ENCODE measurements at regions not wholly inside any gene's neighbourhood (a gene's known extent, or its start where the extent isn't known, plus 50 kb on each side); places are given as distances from the start of the nearest gene placed in this dataset.

GRCh38 chr11:103546236-103546635, 437.0 kb downstream of the DYNC2H1 start:
- FAIRE-seq (no peak), DNase-seq (ENCODE audit: insufficient read length) (no peak)
- TF ChIP-seq POLR2AphosphoS5 (IDR thresholded peaks at IDR 0.05; ENCODE audit: low read depth, low read length) (no peak), TAF1 (IDR thresholded peaks at IDR 0.05; ENCODE audit: borderline replicate concordance, low read depth, low read length) (no peak), POLR2A (IDR thresholded peaks at IDR 0.05; ENCODE audit: low read depth, low read length) (no peak)

DNA sequence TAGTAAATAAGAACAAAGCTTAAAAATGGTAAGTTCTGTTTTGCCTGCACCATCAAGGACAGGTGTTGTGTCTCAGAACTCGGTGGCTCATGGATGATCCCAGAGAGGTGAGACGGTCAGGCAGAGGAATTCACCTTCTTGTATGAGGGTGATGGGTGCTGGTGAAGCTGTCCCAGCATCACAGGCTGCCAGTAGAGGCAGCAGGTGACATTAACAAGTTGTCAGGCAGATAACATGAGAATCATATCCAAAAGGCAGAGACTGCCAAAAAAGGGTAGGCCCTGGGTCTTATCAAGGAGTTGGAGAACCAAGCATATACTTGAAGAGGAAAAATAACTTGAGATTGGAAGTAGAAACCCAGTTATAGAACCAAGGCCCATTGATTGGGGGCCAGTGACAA, 437.8 kb downstream of the DYNC2H1 start:
- TF ChIP-seq POLR2AphosphoS5 (IDR thresholded peaks at IDR 0.05; ENCODE audit: low read depth, low read length), result no peak
- TF ChIP-seq TAF1 (IDR thresholded peaks at IDR 0.05; ENCODE audit: borderline replicate concordance, low read depth, low read length), result no peak
- TF ChIP-seq POLR2A (IDR thresholded peaks at IDR 0.05; ENCODE audit: low read depth, low read length), result no peak
- no peak for FAIRE-seq
- no peak for DNase-seq (ENCODE audit: insufficient read length)

DNA sequence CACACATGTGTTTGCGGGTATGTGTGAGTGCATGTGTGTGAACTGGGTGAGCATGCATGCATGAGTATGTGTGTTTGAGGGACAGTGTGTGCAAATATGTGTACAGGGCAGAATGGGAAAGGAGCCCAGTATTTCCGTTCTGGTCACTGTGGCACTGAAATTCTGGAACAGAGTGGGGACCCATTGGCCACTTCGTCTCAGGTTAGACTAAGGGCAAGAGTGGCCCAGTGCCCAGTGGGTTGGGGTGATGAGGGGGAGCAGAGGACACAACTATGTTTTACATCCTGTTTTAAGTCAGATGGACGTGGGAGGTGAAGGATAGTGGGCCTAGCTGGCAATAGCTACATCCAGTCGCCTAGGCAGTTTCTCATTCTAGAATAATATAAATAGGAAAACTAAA, 438.5 kb downstream of the DYNC2H1 start:
- no peak for FAIRE-seq
- no peak for DNase-seq (ENCODE audit: insufficient read length)
- no peak for TF ChIP-seq TAF1 (IDR thresholded peaks at IDR 0.05; ENCODE audit: borderline replicate concordance, low read depth, low read length)
- no peak for TF ChIP-seq POLR2A (IDR thresholded peaks at IDR 0.05; ENCODE audit: low read depth, low read length)
- TF ChIP-seq POLR2AphosphoS5 (IDR thresholded peaks at IDR 0.05; ENCODE audit: low read depth, low read length), result no peak

- no peak for TF ChIP-seq TAF1 (IDR thresholded peaks at IDR 0.05; ENCODE audit: borderline replicate concordance, low read depth, low read length)
- TF ChIP-seq POLR2AphosphoS5 (IDR thresholded peaks at IDR 0.05; ENCODE audit: low read depth, low read length), result no peak
- DNase-seq (ENCODE audit: insufficient read length), result no peak
- FAIRE-seq, result no peak
Observed at GRCh38 chr11:103548838-103549237, 439.6 kb downstream of the DYNC2H1 start.

GRCh38 chr11:103550811-103551210, 441.6 kb downstream of the DYNC2H1 start:
- no peak for FAIRE-seq
- TF ChIP-seq POLR2AphosphoS5 (IDR thresholded peaks at IDR 0.05; ENCODE audit: low read depth, low read length) (no peak), POLR2A (IDR thresholded peaks at IDR 0.05; ENCODE audit: low read depth, low read length) (no peak), TAF1 (IDR thresholded peaks at IDR 0.05; ENCODE audit: borderline replicate concordance, low read depth, low read length) (no peak)
- DNase-seq (ENCODE audit: insufficient read length), result no peak

DNA sequence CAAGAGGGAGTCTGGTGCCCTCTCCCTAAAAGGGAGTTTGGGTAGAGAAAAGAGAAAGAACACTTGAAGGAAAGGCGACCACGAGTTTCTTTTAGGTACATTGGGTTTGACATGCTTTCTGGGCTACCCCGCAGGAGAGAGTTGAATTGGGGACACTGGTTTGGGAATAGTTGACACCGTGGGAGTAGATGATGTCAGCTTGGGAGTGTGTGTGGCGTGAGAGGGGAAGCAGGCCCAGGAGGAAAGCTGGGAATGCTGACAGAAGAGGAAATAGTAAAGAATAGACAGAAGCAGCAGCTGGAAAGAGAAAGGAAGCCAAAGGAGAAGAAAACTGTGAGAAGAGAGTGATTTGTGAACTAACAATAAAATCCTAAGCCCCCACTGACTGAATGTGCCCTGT, 442.9 kb downstream of the DYNC2H1 start:
- FAIRE-seq, result no peak
- TF ChIP-seq POLR2AphosphoS5 (IDR thresholded peaks at IDR 0.05; ENCODE audit: low read depth, low read length) (no peak), POLR2A (IDR thresholded peaks at IDR 0.05; ENCODE audit: low read depth, low read length) (no peak), TAF1 (IDR thresholded peaks at IDR 0.05; ENCODE audit: borderline replicate concordance, low read depth, low read length) (no peak)
- DNase-seq (ENCODE audit: insufficient read length), result no peak

DNA sequence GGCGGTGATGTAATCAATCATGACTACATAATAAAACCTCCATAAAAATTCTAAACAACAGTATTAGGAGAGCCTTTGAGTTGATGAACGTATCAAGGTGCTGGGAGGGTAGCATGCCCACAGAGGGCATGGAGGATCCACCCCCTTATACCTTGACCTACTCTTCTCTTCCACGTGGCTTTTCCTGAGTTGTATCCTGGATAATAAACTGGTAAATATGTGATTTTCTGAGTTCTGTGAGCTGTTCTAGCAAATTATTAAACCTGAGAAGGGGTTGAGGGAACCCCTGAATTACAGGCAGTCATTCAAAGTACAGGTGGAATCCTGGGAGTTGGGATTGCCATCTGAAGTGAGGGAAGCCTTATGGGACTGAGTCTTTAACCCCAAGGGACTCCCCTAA, 446.9 kb downstream of the DYNC2H1 start:
- FAIRE-seq (no peak), DNase-seq (ENCODE audit: insufficient read length) (no peak)
- TF ChIP-seq POLR2A (IDR thresholded peaks at IDR 0.05; ENCODE audit: low read depth, low read length) (no peak), POLR2AphosphoS5 (IDR thresholded peaks at IDR 0.05; ENCODE audit: low read depth, low read length) (no peak)

DNA sequence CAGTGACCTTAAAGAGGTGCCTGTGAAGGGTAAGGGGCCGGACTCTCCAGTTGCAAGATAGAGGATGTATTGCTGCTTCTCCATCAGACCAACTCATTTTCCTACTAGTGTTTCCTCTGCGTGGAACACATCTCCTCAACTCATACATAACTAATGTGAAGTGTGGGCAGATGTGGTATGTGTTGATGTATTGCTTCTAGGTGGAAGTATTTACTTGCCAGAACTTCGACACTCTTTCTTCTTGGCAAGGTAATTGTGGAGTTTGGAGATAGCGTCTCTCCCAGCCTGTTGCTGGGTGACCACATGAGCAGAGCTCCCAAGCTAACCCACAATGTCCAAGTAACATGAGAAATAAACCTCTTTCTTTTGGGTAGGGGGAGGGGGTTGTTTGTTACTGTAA, 456.9 kb downstream of the DYNC2H1 start:
- no peak for TF ChIP-seq POLR2A (IDR thresholded peaks at IDR 0.05; ENCODE audit: low read depth, low read length)
- no peak for TF ChIP-seq POLR2AphosphoS5 (IDR thresholded peaks at IDR 0.05; ENCODE audit: low read depth, low read length)
- no peak for TF ChIP-seq TAF1 (IDR thresholded peaks at IDR 0.05; ENCODE audit: borderline replicate concordance, low read depth, low read length)
- FAIRE-seq (no peak), DNase-seq (ENCODE audit: insufficient read length) (no peak)

DNA sequence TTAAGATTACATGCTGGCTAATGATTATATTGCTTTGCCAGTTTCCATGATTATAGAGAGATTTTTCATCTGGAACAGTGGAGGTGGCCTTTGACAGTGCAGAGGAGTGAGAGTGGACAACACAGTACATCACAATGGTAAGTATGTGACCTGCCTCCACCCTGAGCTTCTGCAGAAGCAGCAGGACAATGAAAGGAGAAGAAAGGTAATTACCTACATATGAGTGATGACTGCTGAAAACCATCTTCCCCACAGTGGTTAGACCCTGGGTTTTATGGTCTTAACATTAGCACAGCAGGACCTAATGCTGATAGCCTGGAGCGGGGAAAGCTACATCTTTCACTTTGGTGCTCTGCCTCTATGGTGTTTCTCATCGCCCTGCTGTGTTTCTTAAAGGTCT, 454.7 kb upstream of the DDI1 start:
- FAIRE-seq, result no peak
- TF ChIP-seq POLR2A (IDR thresholded peaks at IDR 0.05; ENCODE audit: low read depth, low read length) (no peak), TAF1 (IDR thresholded peaks at IDR 0.05; ENCODE audit: borderline replicate concordance, low read depth, low read length) (no peak), POLR2AphosphoS5 (IDR thresholded peaks at IDR 0.05; ENCODE audit: low read depth, low read length) (no peak)
- no peak for DNase-seq (ENCODE audit: insufficient read length)

DNA sequence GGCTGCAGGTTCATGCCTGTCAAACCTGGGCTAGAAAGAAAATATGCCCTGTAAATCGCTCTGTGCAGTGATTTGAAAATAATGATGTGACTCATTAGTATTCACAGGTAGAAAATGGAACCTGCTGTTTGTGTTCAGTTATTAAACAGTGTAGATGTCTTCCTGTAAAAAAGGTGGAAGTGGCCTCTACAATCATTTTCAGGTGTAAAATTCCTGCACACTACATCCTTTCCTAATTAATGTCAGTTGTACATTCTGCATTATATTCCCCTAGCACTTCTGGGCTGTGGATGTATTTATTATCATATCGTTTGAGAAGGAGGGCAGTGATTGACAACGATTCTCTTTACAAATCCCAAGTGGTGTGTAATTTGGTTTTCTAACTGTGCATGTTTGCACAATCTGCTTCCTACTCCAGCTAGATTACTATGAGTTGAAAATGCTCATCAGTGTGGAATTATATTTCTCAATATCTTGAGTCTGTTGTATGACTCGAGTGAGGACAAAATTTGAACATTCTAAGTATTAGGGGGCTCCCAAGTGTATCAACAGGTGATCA, 454.0 kb upstream of the DDI1 start:
- no peak for DNase-seq (ENCODE audit: insufficient read length)
- TF ChIP-seq POLR2AphosphoS5 (IDR thresholded peaks at IDR 0.05; ENCODE audit: low read depth, low read length) (no peak), TAF1 (IDR thresholded peaks at IDR 0.05; ENCODE audit: borderline replicate concordance, low read depth, low read length) (no peak), POLR2A (IDR thresholded peaks at IDR 0.05; ENCODE audit: low read depth, low read length) (no peak)
- no peak for FAIRE-seq

GRCh38 chr11:103584021-103584420, 452.4 kb upstream of the DDI1 start:
- no peak for DNase-seq (ENCODE audit: insufficient read length)
- no peak for TF ChIP-seq POLR2A (IDR thresholded peaks at IDR 0.05; ENCODE audit: low read depth, low read length)
- no peak for TF ChIP-seq POLR2AphosphoS5 (IDR thresholded peaks at IDR 0.05; ENCODE audit: low read depth, low read length)
- no peak for TF ChIP-seq TAF1 (IDR thresholded peaks at IDR 0.05; ENCODE audit: borderline replicate concordance, low read depth, low read length)
- no peak for FAIRE-seq

DNA sequence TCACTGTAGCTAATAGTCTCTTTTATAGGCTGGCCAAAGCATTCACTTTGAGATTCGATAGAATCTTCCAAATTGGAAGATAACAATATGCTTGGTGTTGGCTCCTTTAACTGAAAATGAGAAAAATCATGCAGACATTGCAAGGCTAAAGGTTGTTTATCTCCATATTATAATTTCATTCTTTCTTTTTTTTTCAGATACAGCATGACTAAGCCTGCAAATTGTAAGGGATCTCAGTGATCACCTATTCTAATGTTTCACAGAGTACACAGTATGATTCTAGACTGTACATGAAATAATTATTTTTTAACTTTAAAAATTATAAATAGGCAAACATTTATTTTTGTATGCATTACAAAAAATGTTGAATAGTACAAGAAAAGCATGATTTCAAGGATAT, 451.7 kb upstream of the DDI1 start:
- FAIRE-seq, result no peak
- TF ChIP-seq TAF1 (IDR thresholded peaks at IDR 0.05; ENCODE audit: borderline replicate concordance, low read depth, low read length) (no peak), POLR2A (IDR thresholded peaks at IDR 0.05; ENCODE audit: low read depth, low read length) (no peak), POLR2AphosphoS5 (IDR thresholded peaks at IDR 0.05; ENCODE audit: low read depth, low read length) (no peak)
- no peak for DNase-seq (ENCODE audit: insufficient read length)

DNA sequence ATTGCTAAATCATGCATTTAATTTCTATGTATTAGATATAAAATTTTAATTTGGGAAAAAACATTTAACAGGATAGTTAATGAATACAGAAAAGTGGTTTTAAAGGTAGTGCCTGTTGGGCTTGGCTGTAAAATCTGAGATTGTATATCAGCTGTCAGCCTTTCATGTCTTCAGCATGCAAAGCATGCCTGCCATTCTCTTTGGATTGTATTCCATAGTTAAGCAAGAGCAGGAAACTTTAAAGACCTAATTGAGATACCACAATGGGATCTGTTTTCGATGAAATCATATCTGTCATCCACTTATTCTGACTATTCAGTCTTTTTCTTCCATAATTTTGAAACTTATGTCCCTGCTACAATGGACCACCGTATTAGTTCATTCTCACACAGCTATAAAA, 451.0 kb upstream of the DDI1 start:
- FAIRE-seq, result no peak

More for the DNA sequence above, 451.0 kb upstream of the DDI1 start:
- no peak for DNase-seq (ENCODE audit: insufficient read length)
- TF ChIP-seq POLR2A (IDR thresholded peaks at IDR 0.05; ENCODE audit: low read depth, low read length), result no peak
- no peak for TF ChIP-seq TAF1 (IDR thresholded peaks at IDR 0.05; ENCODE audit: borderline replicate concordance, low read depth, low read length)
- TF ChIP-seq POLR2AphosphoS5 (IDR thresholded peaks at IDR 0.05; ENCODE audit: low read depth, low read length), result no peak

Measured in GM12892 (cell line).